Caco-2 (cell line): ENCODE measurements at regions not wholly inside any gene's neighbourhood (a gene's known extent, or its start where the extent isn't known, plus 50 kb on each side); places are given as distances from the start of the nearest gene placed in this dataset.

ENCODE experiments used
- BruUV-seq: library from RNA; stranded (reverse); fragments of 400-500 nt; replicated peaks from 2 replicates; lab custom pipeline; 2021; lab: Mats Ljungman, UMichigan
- CTCF ChIA-PET: fragments of 300-600 bp; sonication (Branson Sonifier 250); formaldehyde crosslinking; loops from one replicate; lab custom pipeline; 2022; ENCODE audit warnings: antibody characterized with exemption; lab: Charles Lee
- POLR2A ChIA-PET: fragments of 300-600 bp; sonication (Branson Sonifier 250); formaldehyde crosslinking; loops from one replicate; lab custom pipeline; 2022; ENCODE audit warnings: antibody characterized with exemption; lab: Charles Lee
- DNase-seq, 2 experiments: peaks; one replicate each; pipeline versions ENCODE4 v3.0.0 to v3.0.0-alpha.2; 2020 to 2022
- H3K27me3 ChIP-seq: replicated peaks from 2 replicates; pipeline ENCODE4 v1.6.0; 2011; ENCODE audit warnings: low read length; ENCODE audit not compliant: control insufficient read depth, insufficient read depth
- H3K36me3 ChIP-seq: 2 replicates; pipeline ENCODE4 v1.5.1; 2011; ENCODE audit warnings: low read length; ENCODE audit not compliant: control insufficient read depth, insufficient read depth
- H3K4me1 ChIP-seq: fragments of 250-450 bp; sonication (Bioruptor Pico); 2 replicates; pipeline ENCODE4 v1.5.1; 2020; ENCODE audit warnings: mild to moderate bottlenecking
- H3K4me3 ChIP-seq: 2 replicates; pipeline ENCODE4 v1.5.1; 2011; ENCODE audit warnings: low read depth, mild to moderate bottlenecking, control low read depth, low read length
- H3K9me3 ChIP-seq: fragments of 250-450 bp; sonication (Bioruptor Pico); 2 replicates; pipeline ENCODE4 v1.5.1; 2020; ENCODE audit warnings: mild to moderate bottlenecking, moderate library complexity
- H3K27ac Mint-ChIP-seq: one replicate; pipeline ENCODE4 v1.8.0; 2022; ENCODE audit warnings: mixed read lengths; ENCODE audit not compliant: unreplicated experiment
- H3K27me3 Mint-ChIP-seq: one replicate; pipeline ENCODE4 v1.8.0; 2022; ENCODE audit warnings: mixed read lengths; ENCODE audit not compliant: insufficient read depth, unreplicated experiment
- H3K36me3 Mint-ChIP-seq: one replicate; pipeline ENCODE4 v1.8.0; 2022; ENCODE audit warnings: mild to moderate bottlenecking, mixed read lengths; ENCODE audit not compliant: insufficient read depth, unreplicated experiment
- H3K4me1 Mint-ChIP-seq: one replicate; pipeline ENCODE4 v1.8.0; 2022; ENCODE audit warnings: low read depth, mixed read lengths; ENCODE audit not compliant: unreplicated experiment
- H3K4me3 Mint-ChIP-seq: one replicate; pipeline ENCODE4 v1.8.0; 2022; ENCODE audit warnings: mild to moderate bottlenecking, moderate library complexity, mixed read lengths; ENCODE audit not compliant: unreplicated experiment
- H3K9me3 Mint-ChIP-seq: one replicate; pipeline ENCODE4 v1.8.0; 2022; ENCODE audit warnings: mixed read lengths; ENCODE audit not compliant: unreplicated experiment
- CTCF ChIP-seq, 2 experiments: fragments of 200-600 bp in 1 of 2; IDR thresholded peaks; 1 replicate in 1 of 2; 2 replicates in 1 of 2; pipeline versions ENCODE4 v1.5.1 to v1.8.0; 2011 to 2022; ENCODE audit warnings: antibody characterized with exemption in 1 of 2, control low read depth in 1 of 2, inconsistent platforms in 1 of 2, low read depth in 1 of 2, low read length in 1 of 2, mild to moderate bottlenecking in 1 of 2, moderate library complexity in 1 of 2; ENCODE audit not compliant: insufficient read depth in 1 of 2, severe bottlenecking in 1 of 2, unreplicated experiment in 1 of 2
- intact Hi-C: fragments of 100-400 bp; cut with micrococcal nuclease; formaldehyde crosslinking; loops from one replicate; pipeline ENCODE4 v1.10.0; 2022; ENCODE audit not compliant: unreplicated experiment

DNA sequence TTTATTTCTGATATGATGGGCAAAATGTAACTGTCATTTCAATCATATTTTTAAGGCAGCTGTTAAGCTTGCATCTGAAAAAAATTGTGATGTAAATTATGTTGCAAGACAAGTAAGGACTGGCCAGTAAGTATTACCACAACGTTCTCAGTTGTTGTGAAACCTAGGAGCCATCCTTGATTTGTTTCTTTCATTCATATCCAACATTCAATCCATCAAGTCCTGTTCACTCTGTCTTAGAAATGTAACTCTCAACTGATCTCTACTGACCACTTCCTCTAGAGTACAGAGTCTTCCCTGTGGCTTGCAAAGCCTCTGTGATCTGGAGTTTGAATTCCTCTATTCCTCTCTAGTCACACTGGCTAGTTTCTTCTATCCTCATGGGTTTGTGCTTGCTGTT lies 161.4 kb upstream of the MAD2L1 start:
- ChIA-PET CTCF (no interaction called here), POLR2A (no interaction called here)
- no peaks in the 10 kb centered on the region for H3K36me3 Mint-ChIP-seq
- no peaks in the 10 kb centered on the region for H3K4me1 ChIP-seq
- H3K4me1 Mint-ChIP-seq = no peaks in the 10 kb centered on the region
- no peak overlapping the region for H3K4me3 ChIP-seq
- intact Hi-C loops = no loop called here
- peaks cover 3% of the 10 kb centered on the region for H3K27me3 Mint-ChIP-seq
- no TSS peak for BruUV-seq
- no peaks in the 10 kb centered on the region for H3K27me3 ChIP-seq
- H3K9me3 Mint-ChIP-seq = no peaks in the 10 kb centered on the region
- DNase-seq = no peak
- H3K4me3 Mint-ChIP-seq = no peak overlapping the region
- no peak for TF ChIP-seq CTCF (IDR thresholded peaks at IDR 0.05; ENCODE audit: insufficient read depth in 1 of 2, low read depth in 1 of 2, low read length in 1 of 2, severe bottlenecking in 1 of 2, unreplicated experiment in 1 of 2)
- no peaks in the 10 kb centered on the region; the same call in 1 of the 2 replicates for H3K9me3 ChIP-seq
- H3K27ac Mint-ChIP-seq = no peak overlapping the region
- H3K36me3 ChIP-seq = no peaks in the 10 kb centered on the region

- Mint-ChIP-seq H3K27ac (no peak overlapping the region), H3K9me3 (no peaks in the 10 kb centered on the region), H3K27me3 (peaks cover 5% of the 10 kb centered on the region), H3K4me3 (no peak overlapping the region), H3K4me1 (no peaks in the 10 kb centered on the region), H3K36me3 (no peaks in the 10 kb centered on the region)
- no peak overlapping the region for H3K4me3 ChIP-seq
- TF ChIP-seq CTCF (IDR thresholded peaks at IDR 0.05; ENCODE audit: insufficient read depth in 1 of 2, low read depth in 1 of 2, low read length in 1 of 2, severe bottlenecking in 1 of 2, unreplicated experiment in 1 of 2) = no peak
- no peaks in the 10 kb centered on the region; the same call in 1 of the 2 replicates for H3K9me3 ChIP-seq
- no peaks in the 10 kb centered on the region for H3K4me1 ChIP-seq
- no peaks in the 10 kb centered on the region for H3K27me3 ChIP-seq
- intact Hi-C loops = no loop called here
- CTCF ChIA-PET = no interaction called here
- no peaks in the 10 kb centered on the region for H3K36me3 ChIP-seq
- no TSS peak for BruUV-seq
- POLR2A ChIA-PET = no interaction called here
- DNase-seq = no peak
Measured at GRCh38 chr4:120227554-120227953, 160.9 kb upstream of the MAD2L1 start.

DNA sequence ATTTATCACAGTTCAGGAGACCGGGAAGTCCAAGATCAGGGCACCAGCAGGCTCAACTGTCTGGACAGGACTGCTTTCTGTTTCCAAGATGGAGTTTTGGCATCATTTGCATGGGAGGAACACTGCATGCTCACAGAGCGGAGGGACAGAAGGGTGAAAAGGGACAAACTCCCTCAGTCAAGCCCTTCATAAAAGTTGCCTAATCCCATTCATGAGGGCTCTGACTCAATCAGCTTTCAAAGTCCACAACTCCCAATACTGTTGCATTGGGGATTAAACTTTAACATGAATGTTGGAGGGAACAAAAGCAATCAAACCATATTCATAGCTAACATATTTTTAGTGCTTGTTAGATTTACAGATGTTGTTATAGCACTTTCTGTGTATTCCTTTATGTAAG lies 158.9 kb upstream of the MAD2L1 start:
- peak in 1 of 2 experiments; percentile 2 for DNase-seq
- Mint-ChIP-seq H3K27me3 (peaks cover 5% of the 10 kb centered on the region), H3K36me3 (no peaks in the 10 kb centered on the region), H3K4me1 (no peaks in the 10 kb centered on the region), H3K4me3 (no peak overlapping the region), H3K9me3 (no peaks in the 10 kb centered on the region), H3K27ac (no peak overlapping the region)
- intact Hi-C loops = no loop called here
- POLR2A ChIA-PET = no interaction called here
- H3K27me3 ChIP-seq = no peaks in the 10 kb centered on the region
- H3K9me3 ChIP-seq = no peaks in the 10 kb centered on the region; the same call in 1 of the 2 replicates
- no peaks in the 10 kb centered on the region for H3K4me1 ChIP-seq
- H3K36me3 ChIP-seq = no peaks in the 10 kb centered on the region
- no TSS peak for BruUV-seq
- H3K4me3 ChIP-seq = no peak overlapping the region
- TF ChIP-seq CTCF (IDR thresholded peaks at IDR 0.05; ENCODE audit: insufficient read depth in 1 of 2, low read depth in 1 of 2, low read length in 1 of 2, severe bottlenecking in 1 of 2, unreplicated experiment in 1 of 2) = no peak
- CTCF ChIA-PET = no interaction called here
